ENCODE measurements at regions not wholly inside any gene's neighbourhood (a gene's known extent, or its start where the extent isn't known, plus 50 kb on each side); places are given as distances from the start of the nearest gene placed in this dataset.
A peak's percentile ranks its signal among the peaks of the same experiment; 100 is the strongest.

DNA sequence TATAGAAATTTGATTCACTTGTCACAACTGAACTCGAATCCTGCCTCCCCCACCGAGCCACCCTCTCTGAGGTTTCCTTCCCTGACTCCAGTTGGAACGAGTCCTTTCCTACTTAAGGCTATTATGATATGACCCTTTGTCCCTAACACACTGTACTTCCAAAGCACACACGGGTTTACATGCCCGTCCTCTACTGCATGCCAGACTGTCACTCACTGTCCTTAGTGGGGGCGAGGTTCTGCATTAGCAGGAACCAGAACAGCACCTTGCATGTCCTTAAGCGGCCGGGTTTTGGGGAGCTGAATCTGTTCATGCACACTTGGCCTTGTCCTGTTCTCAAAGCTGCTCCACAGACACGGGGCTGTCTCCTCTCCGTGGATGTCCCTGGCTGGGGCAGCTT is 164.6 kb upstream of the KCNJ6 start:
- peaks cover 0 to 22% (median 6%) of the 10 kb centered on the region in 9 donors for H3K4me1 ChIP-seq
- H3K9me3 ChIP-seq = no peaks in the 10 kb centered on the region
- H3K27ac ChIP-seq = peak overlapping the region in 3 of 10 donors; percentile 29 to 65 (median 63)
- no peak for TF ChIP-seq CTCF (IDR thresholded peaks at IDR 0.05)
- H3K36me3 ChIP-seq = no peaks in the 10 kb centered on the region
- DNase-seq = peak; percentile 14 to 28
- peak; percentile 55 to 98 (median 84) for ATAC-seq
- 50 to 52% methylated on average over 10 of the region's 10 CpGs for WGBS, 2 donors
- H3K27me3 ChIP-seq = no peaks in the 10 kb centered on the region
- H3K4me3 ChIP-seq = no peak overlapping the region
- intact Hi-C loops (cut with DNase I) = no loop called here

- Histone ChIP-seq H3K4me3 (no peak overlapping the region), H3K27me3 (no peaks in the 10 kb centered on the region), H3K27ac (peak overlapping the region in 3 of 10 donors; percentile 29 to 65 (median 63)), H3K36me3 (no peaks in the 10 kb centered on the region), H3K4me1 (peaks cover 0 to 22% (median 6%) of the 10 kb centered on the region in 9 donors), H3K9me3 (no peaks in the 10 kb centered on the region)
- intact Hi-C loops (cut with DNase I) = no loop called here
- ATAC-seq (peak in 6 of 8 donors; percentile 47 to 61 (median 54)), DNase-seq (no peak)
- 81 to 85% methylated on average over 9 of the region's 9 CpGs for WGBS, 2 donors
- no peak for TF ChIP-seq CTCF (IDR thresholded peaks at IDR 0.05)
These were observed 165.5 kb upstream of the KCNJ6 start for GRCh38 chr21:38081708-38082107.

DNA sequence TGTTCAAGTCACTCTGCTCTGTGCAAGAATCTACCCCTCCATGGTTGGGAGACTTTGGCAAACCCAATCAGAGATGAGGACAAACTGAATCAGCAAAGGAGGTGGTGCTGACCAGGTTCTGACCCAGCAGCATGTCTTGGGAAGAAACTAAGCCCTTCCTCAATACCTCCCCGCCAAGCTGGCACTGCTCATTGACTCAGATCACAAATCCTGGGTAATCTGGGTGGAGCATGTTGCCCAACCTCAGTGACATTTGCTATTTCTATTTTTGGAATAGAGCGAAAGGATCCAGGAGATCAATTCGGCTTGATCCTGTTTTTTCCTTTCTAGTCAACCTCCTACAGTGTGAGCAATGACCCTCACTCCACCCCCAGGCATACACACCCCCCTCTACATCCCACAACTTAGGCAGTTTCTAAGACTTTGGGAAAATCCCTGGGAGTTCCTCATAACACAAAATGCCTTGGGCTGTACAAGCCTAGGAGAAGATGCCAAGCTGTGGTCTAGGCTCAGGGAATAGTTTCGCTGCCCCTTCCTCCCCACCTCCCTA is 166.8 kb upstream of the KCNJ6 start:
- H3K4me1 ChIP-seq = peaks cover 0 to 22% (median 6%) of the 10 kb centered on the region in 9 donors
- 75 to 77% methylated on average over 4 of the region's 4 CpGs for WGBS, 2 donors
- H3K4me3 ChIP-seq = no peak overlapping the region
- H3K27ac ChIP-seq = no peak overlapping the region
- no peaks in the 10 kb centered on the region for H3K36me3 ChIP-seq
- no peak for DNase-seq
- no peak for TF ChIP-seq CTCF (IDR thresholded peaks at IDR 0.05)
- no peak for ATAC-seq
- intact Hi-C loops (cut with DNase I) = no loop called here
- H3K9me3 ChIP-seq = no peaks in the 10 kb centered on the region
- no peaks in the 10 kb centered on the region for H3K27me3 ChIP-seq

- no peak overlapping the region for H3K27ac ChIP-seq
- no peaks in the 10 kb centered on the region for H3K9me3 ChIP-seq
- no peak for TF ChIP-seq CTCF (IDR thresholded peaks at IDR 0.05)
- DNase-seq (no peak), ATAC-seq (no peak)
- no peaks in the 10 kb centered on the region for H3K27me3 ChIP-seq
- H3K4me1 ChIP-seq = peaks cover 0 to 22% (median 6%) of the 10 kb centered on the region in 9 donors
- intact Hi-C loops (cut with DNase I) = no loop called here
- H3K4me3 ChIP-seq = no peak overlapping the region
- H3K36me3 ChIP-seq = no peaks in the 10 kb centered on the region
These were observed 167.3 kb upstream of the KCNJ6 start for GRCh38 chr21:38083535-38083934.

Data from heart right ventricle (tissue), 16 donors.